Endothelial cell of umbilical vein (primary cell): ENCODE measurements at regions not wholly inside any gene's neighbourhood (a gene's known extent, or its start where the extent isn't known, plus 50 kb on each side); places are given as distances from the start of the nearest gene placed in this dataset.

ENCODE experiments used
- BruUV-seq: library from RNA; stranded (reverse); fragments of 400-500 nt; replicated peaks from 2 replicates; lab custom pipeline; 2021; lab: Mats Ljungman, UMichigan
- CTCF ChIA-PET: fragments of 300-600, 350-600 bp; sonication (Branson Sonifier 250); formaldehyde crosslinking; loops from one replicate; lab custom pipeline; 2021; ENCODE audit warnings: antibody characterized with exemption, inconsistent platforms; lab: Charles Lee
- POLR2A ChIA-PET: fragments of 300-600, 350-600 bp; sonication (Branson Sonifier 250); formaldehyde crosslinking; loops from one replicate; lab custom pipeline; 2021; ENCODE audit warnings: antibody characterized with exemption, inconsistent platforms; lab: Charles Lee
- DNase-seq: peaks from one replicate; pipeline ENCODE4 v3.0.0-alpha.2; 2011; ENCODE audit warnings: low read depth, low spot score
- FAIRE-seq: peaks from 2 replicates; lab custom pipeline; 2011; peaks lifted over from hg19 to GRCh38; lab: Jason Lieb, UNC
- H2AFZ ChIP-seq: 2 replicates; pipeline ENCODE4 v1.6.0; 2012; ENCODE audit warnings: low read depth, low read length, control low read depth, inconsistent platforms
- H3K27ac ChIP-seq: 2 replicates; pipeline ENCODE4 v1.5.1; 2011; ENCODE audit warnings: low read depth, mild to moderate bottlenecking, control low read depth, low read length, moderate library complexity; ENCODE audit not compliant: insufficient read depth
- H3K27me3 ChIP-seq, 2 experiments: 2 replicates each; pipeline versions ENCODE4 v1.6.0 to v1.6.1; 2011; ENCODE audit warnings: low read length in 2 of 2, mixed read lengths in 1 of 2; ENCODE audit not compliant: control insufficient read depth in 2 of 2, insufficient read depth in 2 of 2
- H3K36me3 ChIP-seq, 2 experiments: 2 replicates in 1 of 2; 3 replicates in 1 of 2; pipeline ENCODE4 v1.5.1; 2011; ENCODE audit warnings: low read length in 2 of 2, mild to moderate bottlenecking in 1 of 2, moderate library complexity in 1 of 2; ENCODE audit not compliant: control insufficient read depth in 2 of 2, insufficient read depth in 2 of 2; ENCODE audit errors: extremely low read depth in 1 of 2
- H3K4me1 ChIP-seq: 3 replicates; pipeline ENCODE4 v1.5.1; 2011; ENCODE audit warnings: mild to moderate bottlenecking, low read length; ENCODE audit not compliant: control insufficient read depth, insufficient read depth; ENCODE audit errors: extremely low read depth
- H3K4me2 ChIP-seq: 2 replicates; pipeline ENCODE4 v1.6.1; 2011; ENCODE audit warnings: low read length, control low read depth, mixed read lengths; ENCODE audit not compliant: insufficient read depth
- H3K4me3 ChIP-seq, 3 experiments: fragments of 200-600 bp in 1 of 3; sonication (generic), shearing (Covaris generic) in 1 of 3; replicated peaks in 1 of 3; 2 replicates each; pipeline ENCODE4 v1.5.1; 2011 to 2016; ENCODE audit warnings: control low read depth in 3 of 3, low read length in 3 of 3, mild to moderate bottlenecking in 2 of 3, inconsistent platforms in 1 of 3, low read depth in 1 of 3, moderate library complexity in 1 of 3; ENCODE audit not compliant: insufficient read depth in 1 of 3
- H3K79me2 ChIP-seq: 2 replicates; pipeline ENCODE4 v1.6.0; 2012; ENCODE audit warnings: low read length, inconsistent platforms; ENCODE audit not compliant: control insufficient read depth, insufficient read depth
- H3K9ac ChIP-seq: replicated peaks from 2 replicates; pipeline ENCODE3; 2011; ENCODE audit warnings: low read length, control low read depth; ENCODE audit not compliant: insufficient read depth; ENCODE audit errors: extremely low read depth
- H3K9me1 ChIP-seq: replicated peaks from 3 replicates; pipeline ENCODE4 v1.6.0; 2011; ENCODE audit warnings: mild to moderate bottlenecking, low read length; ENCODE audit not compliant: control insufficient read depth, insufficient read depth; ENCODE audit errors: extremely low read depth
- H3K9me3 ChIP-seq: replicated peaks from 2 replicates; pipeline ENCODE4 v1.5.1; 2012; ENCODE audit warnings: low read length, inconsistent platforms; ENCODE audit not compliant: control insufficient read depth, insufficient read depth
- H4K20me1 ChIP-seq: replicated peaks from 2 replicates; pipeline ENCODE3; 2011; ENCODE audit warnings: mild to moderate bottlenecking, low read length; ENCODE audit not compliant: control insufficient read depth, insufficient read depth; ENCODE audit errors: extremely low read depth
- CTCF ChIP-seq, 2 donors: IDR thresholded peaks; 1 replicate in 1 of 2; 2 replicates in 1 of 2; pipeline ENCODE4 v1.5.1; 2011; ENCODE audit warnings: low read length in 2 of 2, mild to moderate bottlenecking in 2 of 2, moderate library complexity in 2 of 2, control low read depth in 1 of 2, inconsistent platforms in 1 of 2, low read depth in 1 of 2; ENCODE audit not compliant: insufficient read depth in 1 of 2; ENCODE audit errors: extremely low read depth in 1 of 2
- EZH2 ChIP-seq: IDR thresholded peaks from 2 replicates; pipeline ENCODE4 v1.6.1; 2012; ENCODE audit warnings: borderline replicate concordance, low read depth, mild to moderate bottlenecking, moderate library complexity, low read length, inconsistent platforms; ENCODE audit not compliant: severe bottlenecking
- FOS ChIP-seq: IDR thresholded peaks from 2 replicates; pipeline ENCODE4 v1.6.1; 2011; ENCODE audit warnings: mild to moderate bottlenecking, low read length, moderate library complexity, borderline replicate concordance; ENCODE audit not compliant: insufficient read depth
- GATA2 ChIP-seq: IDR thresholded peaks from 2 replicates; pipeline ENCODE4 v1.7.0; 2011; ENCODE audit warnings: low read depth, mild to moderate bottlenecking, moderate library complexity, mixed read lengths, low read length; ENCODE audit not compliant: insufficient read length, insufficient read depth
- JUN ChIP-seq: IDR thresholded peaks from 2 replicates; pipeline ENCODE4 v1.6.1; 2011; ENCODE audit warnings: borderline replicate concordance, low read depth; ENCODE audit not compliant: insufficient read length, insufficient read depth
- MAX ChIP-seq: IDR thresholded peaks from 2 replicates; pipeline ENCODE4 v1.6.1; 2011; ENCODE audit not compliant: insufficient read depth, insufficient read length
- MYC ChIP-seq: IDR thresholded peaks from one replicate; pipeline ENCODE4 v1.6.1; 2011; ENCODE audit warnings: mild to moderate bottlenecking, low read depth, low read length
- POLR2A ChIP-seq: IDR thresholded peaks from 2 replicates; pipeline ENCODE4 v1.6.1; 2012; ENCODE audit warnings: low read depth, mild to moderate bottlenecking, control low read depth, low read length
- POLR2AphosphoS5 ChIP-seq: IDR thresholded peaks from 2 replicates; pipeline ENCODE4 v1.6.1; 2012; ENCODE audit warnings: low read depth, mild to moderate bottlenecking, control low read depth, low read length, moderate library complexity; ENCODE audit not compliant: insufficient read depth
- dilution Hi-C: fragments of 300-500 bp; cut with MboI; formaldehyde crosslinking; loops from one replicate; pipeline ENCODE4 v1.15.0; 2019; ENCODE audit warnings: low sequenced_read_pairs; ENCODE audit not compliant: extremely low pct_ligation_motif_present
- intact Hi-C: fragments of 100-400 bp; cut with micrococcal nuclease; formaldehyde crosslinking; loops from one replicate; pipeline ENCODE4 v1.10.0; 2022

- intact Hi-C loops, result no loop called here
- no peak overlapping the region for H3K27ac ChIP-seq
- H3K4me1 ChIP-seq, result no peaks in the 10 kb centered on the region
- H3K4me2 ChIP-seq, result no peak overlapping the region
- H3K9ac ChIP-seq, result no peak overlapping the region
- H4K20me1 ChIP-seq, result no peaks in the 10 kb centered on the region
- no peak for TF ChIP-seq GATA2
- TF ChIP-seq POLR2AphosphoS5, result no peak
- TF ChIP-seq MAX, result no peak
- TF ChIP-seq MYC, result no peak
- TF ChIP-seq JUN, result no peak
- FAIRE-seq, result no peak
- dilution Hi-C loops, result no loop called here
- no peaks in the 10 kb centered on the region for H3K36me3 ChIP-seq
- H3K9me3 ChIP-seq, result no peaks in the 10 kb centered on the region
- H3K27me3 ChIP-seq, result no peaks in the 10 kb centered on the region
- no peak for DNase-seq
- ChIA-PET CTCF (no interaction called here), POLR2A (no interaction called here)
- no peak overlapping the region for H2AFZ ChIP-seq
- no peak overlapping the region for H3K4me3 ChIP-seq
- H3K9me1 ChIP-seq, result no peaks in the 10 kb centered on the region
- no TSS peak for BruUV-seq
- no peaks in the 10 kb centered on the region for H3K79me2 ChIP-seq
These were observed 208.1 kb upstream of the REG3G start for GRCh38 chr2:78817430-78817829.

GRCh38 chr2:78832481-78832880, 193.0 kb upstream of the REG3G start:
- Histone ChIP-seq H3K79me2 (no peaks in the 10 kb centered on the region), H4K20me1 (no peaks in the 10 kb centered on the region), H3K9me3 (no peaks in the 10 kb centered on the region), H3K27ac (no peak overlapping the region), H2AFZ (no peak overlapping the region), H3K9me1 (no peaks in the 10 kb centered on the region), H3K27me3 (no peaks in the 10 kb centered on the region), H3K9ac (no peak overlapping the region), H3K36me3 (no peaks in the 10 kb centered on the region), H3K4me3 (no peak overlapping the region), H3K4me1 (no peaks in the 10 kb centered on the region), H3K4me2 (no peak overlapping the region)
- POLR2A ChIA-PET, result no interaction called here
- dilution Hi-C loops, result no loop called here
- TF ChIP-seq FOS (no peak), MYC (no peak), MAX (no peak), JUN (no peak), CTCF (IDR thresholded peaks at IDR 0.05; ENCODE audit: extremely low read depth in 1 of 2, insufficient read depth in 1 of 2, low read depth in 1 of 2, low read length in 2 of 2) (no peak), POLR2AphosphoS5 (no peak), GATA2 (no peak), POLR2A (no peak), EZH2 (no peak)
- BruUV-seq, result no TSS peak
- intact Hi-C loops, result no loop called here
- FAIRE-seq (no peak), DNase-seq (no peak)
- CTCF ChIA-PET, result no interaction called here
